IMR-90 (cell line): ENCODE measurements at regions not wholly inside any gene's neighbourhood (a gene's known extent, or its start where the extent isn't known, plus 50 kb on each side); places are given as distances from the start of the nearest gene placed in this dataset.

Experiments used
- ATAC-seq: fragments of 200-7000 bp; cut with Tn5 transposase; 2 replicates; pipeline ENCODE4 v1.9.1; 2020; ENCODE audit warnings: low read depth, mild to moderate bottlenecking, moderate library complexity
- BruUV-seq: library from RNA; stranded (reverse); fragments of 400-500 nt; replicated peaks from 2 replicates; lab custom pipeline; 2021; lab: Mats Ljungman, UMichigan
- CTCF ChIA-PET: fragments of 300-600 bp; formaldehyde crosslinking; extraction: SDS; loops from one replicate; lab custom pipeline; 2021; ENCODE audit warnings: antibody characterized with exemption; lab: Yijun Ruan, JAX
- POLR2A ChIA-PET: fragments of 300-600 bp; sonication (Branson Sonifier 250); formaldehyde crosslinking; loops from one replicate; lab custom pipeline; 2022; ENCODE audit warnings: antibody characterized with exemption; ENCODE audit not compliant: unreplicated experiment; lab: Charles Lee
- DNase-seq: peaks from one replicate; pipeline ENCODE4 v3.0.0; 2013
- H2AFZ ChIP-seq: replicated peaks from 2 replicates; pipeline ENCODE3; 2013; ENCODE audit warnings: low read length, mild to moderate bottlenecking; ENCODE audit not compliant: poor library complexity
- H2AK5ac ChIP-seq: 2 replicates; pipeline ENCODE4 v1.6.1; 2013; ENCODE audit warnings: low read depth, low read length, inconsistent platforms
- H2AK9ac ChIP-seq: replicated peaks from 2 replicates; pipeline ENCODE3; 2013; ENCODE audit warnings: mild to moderate bottlenecking, low read depth, low read length, moderate library complexity; ENCODE audit not compliant: poor library complexity
- H2BK120ac ChIP-seq: 2 replicates; pipeline ENCODE4 v1.6.1; 2013; ENCODE audit warnings: low read depth, low read length, inconsistent platforms
- H2BK15ac ChIP-seq: 3 replicates; pipeline ENCODE4 v1.6.1; 2013; ENCODE audit warnings: low read depth, low read length, inconsistent platforms
- H2BK20ac ChIP-seq: 2 replicates; pipeline ENCODE4 v1.6.1; 2013; ENCODE audit warnings: low read depth, mild to moderate bottlenecking, inconsistent platforms, low read length, moderate library complexity
- H2BK5ac ChIP-seq: 2 replicates; pipeline ENCODE4 v1.6.1; 2013; ENCODE audit warnings: mild to moderate bottlenecking, low read depth, low read length, inconsistent platforms; ENCODE audit not compliant: poor library complexity, severe bottlenecking
- H3K14ac ChIP-seq: replicated peaks from 2 replicates; pipeline ENCODE4 v1.6.1; 2013; ENCODE audit warnings: low read depth, low read length, inconsistent platforms
- H3K18ac ChIP-seq: 2 replicates; pipeline ENCODE4 v1.6.1; 2013; ENCODE audit warnings: low read depth, low read length, control low read depth
- H3K23ac ChIP-seq: 2 replicates; pipeline ENCODE4 v1.6.1; 2013; ENCODE audit warnings: low read depth, low read length, inconsistent platforms
- H3K27ac ChIP-seq: 2 replicates; pipeline ENCODE4 v1.5.1; 2013; ENCODE audit warnings: mild to moderate bottlenecking, control low read depth, low read length; ENCODE audit not compliant: insufficient read depth
- H3K27me3 ChIP-seq: 2 replicates; pipeline ENCODE4 v1.6.1; 2013; ENCODE audit warnings: low read length; ENCODE audit not compliant: control insufficient read depth, insufficient read depth
- H3K36me3 ChIP-seq: 2 replicates; pipeline ENCODE4 v1.6.1; 2013; ENCODE audit warnings: low read length, mixed read lengths; ENCODE audit not compliant: control insufficient read depth, insufficient read depth
- H3K4ac ChIP-seq: 2 replicates; pipeline ENCODE4 v1.6.1; 2013; ENCODE audit warnings: low read depth, low read length, inconsistent platforms
- H3K4me1 ChIP-seq: 2 replicates; pipeline ENCODE4 v1.6.1; 2013; ENCODE audit warnings: low read length, mixed read lengths; ENCODE audit not compliant: control insufficient read depth, insufficient read depth
- H3K4me2 ChIP-seq: 2 replicates; pipeline ENCODE4 v1.6.1; 2013; ENCODE audit warnings: low read depth, mild to moderate bottlenecking, control low read depth, low read length, moderate library complexity
- H3K4me3 ChIP-seq: 2 replicates; pipeline ENCODE4 v1.5.1; 2013; ENCODE audit warnings: low read depth, mild to moderate bottlenecking, control low read depth, low read length, moderate library complexity; ENCODE audit not compliant: insufficient read depth
- H3K56ac ChIP-seq: 2 replicates; pipeline ENCODE4 v1.6.1; 2013; ENCODE audit warnings: low read length, inconsistent platforms; ENCODE audit not compliant: insufficient read depth; ENCODE audit errors: extremely low read depth
- H3K79me1 ChIP-seq, 2 experiments: 2 replicates each; pipeline ENCODE4 v1.6.1; 2013; ENCODE audit warnings: low read length in 2 of 2, inconsistent platforms in 1 of 2, low read depth in 1 of 2
- H3K9ac ChIP-seq: 2 replicates; pipeline ENCODE4 v1.6.1; 2013; ENCODE audit warnings: low read depth, low read length, control low read depth
- H3K9me1 ChIP-seq: 2 replicates; pipeline ENCODE4 v1.6.1; 2013; ENCODE audit warnings: low read length, inconsistent platforms; ENCODE audit not compliant: insufficient read depth
- H3K9me3 ChIP-seq: 2 replicates; pipeline ENCODE4 v1.6.1; 2013; ENCODE audit warnings: low read length; ENCODE audit not compliant: control insufficient read depth, insufficient read depth
- H4K20me1 ChIP-seq: 2 replicates; pipeline ENCODE4 v1.6.1; 2013; ENCODE audit warnings: low read length, inconsistent platforms; ENCODE audit not compliant: insufficient read depth
- H4K5ac ChIP-seq: 2 replicates; pipeline ENCODE4 v1.6.1; 2013; ENCODE audit warnings: mild to moderate bottlenecking, low read depth, low read length, control low read depth
- H4K8ac ChIP-seq, 2 experiments: 2 replicates each; pipeline ENCODE4 v1.6.1; 2013; ENCODE audit warnings: low read depth in 2 of 2, low read length in 2 of 2, control low read depth in 1 of 2, inconsistent platforms in 1 of 2
- H4K91ac ChIP-seq: 2 replicates; pipeline ENCODE4 v1.6.1; 2013; ENCODE audit warnings: low read depth, low read length, inconsistent platforms; ENCODE audit not compliant: insufficient read depth
- BHLHE40 ChIP-seq: fragments of 150-350 bp; IDR thresholded peaks from 2 replicates; pipeline ENCODE4 v1.6.1; 2016; ENCODE audit warnings: mild to moderate bottlenecking, low read depth, low read length
- CEBPB ChIP-seq: IDR thresholded peaks from 2 replicates; pipeline ENCODE4 v1.6.1; 2012; ENCODE audit warnings: low read depth, low read length, improper control_type of control experiment
- CHD1 ChIP-seq: IDR thresholded peaks from 2 replicates; pipeline ENCODE4 v1.6.1; 2012; ENCODE audit warnings: low read depth, low read length, improper control_type of control experiment
- FOS ChIP-seq: fragments of 150-350 bp; IDR thresholded peaks from 2 replicates; pipeline ENCODE4 v1.6.1; 2016; ENCODE audit warnings: low read depth, low read length
- MAFK ChIP-seq: IDR thresholded peaks from 2 replicates; pipeline ENCODE4 v1.6.1; 2012; ENCODE audit warnings: low read depth, low read length, improper control_type of control experiment
- MAZ ChIP-seq: IDR thresholded peaks from 2 replicates; pipeline ENCODE4 v1.6.1; 2012; ENCODE audit warnings: low read depth, mild to moderate bottlenecking, low read length, improper control_type of control experiment, moderate library complexity, borderline replicate concordance
- MXI1 ChIP-seq: IDR thresholded peaks from 2 replicates; pipeline ENCODE4 v1.6.1; 2012; ENCODE audit warnings: low read depth, mild to moderate bottlenecking, low read length, moderate library complexity, borderline replicate concordance
- NFE2L2 ChIP-seq: fragments of 150-350 bp; IDR thresholded peaks from 2 replicates; pipeline ENCODE4 v1.6.1; 2016; ENCODE audit warnings: low read depth, mild to moderate bottlenecking, low read length
- POLR2A ChIP-seq: IDR thresholded peaks from 2 replicates; pipeline ENCODE4 v1.6.1; 2012; ENCODE audit warnings: mild to moderate bottlenecking, low read depth, low read length
- RAD21 ChIP-seq: IDR thresholded peaks from 2 replicates; pipeline ENCODE4 v1.6.1; 2012; ENCODE audit warnings: low read length, improper control_type of control experiment
- RFX5 ChIP-seq: IDR thresholded peaks from 2 replicates; pipeline ENCODE4 v1.8.0; 2012; ENCODE audit warnings: low read depth, mild to moderate bottlenecking, low read length, moderate library complexity
- SMC3 ChIP-seq: fragments of 150-350 bp; IDR thresholded peaks from 2 replicates; pipeline ENCODE4 v1.6.1; 2016; ENCODE audit warnings: low read depth, mild to moderate bottlenecking, antibody characterized with exemption, low read length, moderate library complexity
- WGBS, 2 experiments: methylation state at CpG; one replicate each; pipeline versions ENCODE4 v1.1.5 to v1.1.7; 2013; ENCODE audit warnings: missing lambda C conversion rate in 2 of 2; ENCODE audit not compliant: insufficient read length in 1 of 2; ENCODE audit errors: extremely low coverage in 2 of 2; 5-methylcytosine and 5-hydroxymethylcytosine counted together
- dilution Hi-C: fragments of 300-500 bp; cut with HindIII; formaldehyde crosslinking; loops from one replicate; pipeline ENCODE4 v1.14.3; 2018; ENCODE audit warnings: low sequenced_read_pairs; ENCODE audit not compliant: unreplicated experiment
- in situ Hi-C: fragments of 300-500 bp; cut with MboI; formaldehyde crosslinking; loops from 3 replicates; pipeline ENCODE4 v1.14.3; 2019; ENCODE audit warnings: low sequenced_read_pairs, inconsistent platforms, mixed read lengths
- intact Hi-C: fragments of 100-400 bp; cut with micrococcal nuclease; formaldehyde crosslinking; loops from 2 replicates; pipeline ENCODE4 v1.10.0; 2022
- TF ChIP-seq, protein P1 (sequence below): fragments of 150-350 bp; IDR thresholded peaks from 2 replicates; pipeline ENCODE4 v1.6.1; 2017; ENCODE audit warnings: mild to moderate bottlenecking, antibody characterized with exemption, low read length, low read depth
- TF ChIP-seq, protein P2 (sequence below): fragments of 150-350 bp; IDR thresholded peaks from 2 replicates; pipeline ENCODE4 v1.6.1; 2016; ENCODE audit warnings: low read depth, mild to moderate bottlenecking, low read length, moderate library complexity, borderline replicate concordance
- TF ChIP-seq, protein P3 (sequence below): conservative IDR thresholded peaks from 2 replicates; pipeline ENCODE4 v1.5.1; 2012; ENCODE audit warnings: mild to moderate bottlenecking, low read depth, low read length, improper control_type of control experiment

DNA sequence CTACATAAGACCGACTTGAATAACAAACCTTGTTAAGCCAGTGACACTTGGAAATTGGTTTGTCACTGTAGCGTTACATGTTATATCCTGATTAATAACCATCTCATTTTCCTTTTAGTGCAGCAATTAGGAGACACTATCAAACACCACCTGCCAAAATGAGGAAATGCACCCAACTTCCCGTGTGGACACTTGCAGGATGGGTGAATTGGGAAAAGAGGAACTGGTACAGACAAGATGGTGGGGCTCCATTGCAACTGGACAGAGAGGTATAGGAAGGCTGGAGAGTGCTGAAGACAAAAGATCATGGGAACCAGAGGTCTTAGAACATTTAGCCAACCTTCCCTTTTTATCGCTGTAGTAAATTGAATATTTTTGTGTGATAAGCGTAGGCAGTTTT lies 816.3 kb upstream of the HS6ST1 start:
- no peak overlapping the region for H2BK120ac ChIP-seq
- no peaks in the 10 kb centered on the region for H3K9me1 ChIP-seq
- H3K4ac ChIP-seq = no peak overlapping the region
- H4K91ac ChIP-seq = no peak overlapping the region
- H3K36me3 ChIP-seq = no peaks in the 10 kb centered on the region
- no peak overlapping the region for H3K4me2 ChIP-seq
- no peak overlapping the region for H2AK5ac ChIP-seq
- H4K20me1 ChIP-seq = no peaks in the 10 kb centered on the region
- H3K14ac ChIP-seq = no peak overlapping the region
- H2AFZ ChIP-seq = no peak overlapping the region
- ChIA-PET CTCF (no interaction called here), POLR2A (no interaction called here)
- no peak overlapping the region for H2BK20ac ChIP-seq
- H3K18ac ChIP-seq = no peak overlapping the region
- H3K79me1 ChIP-seq = no peaks in the 10 kb centered on the region
- no peak overlapping the region for H4K8ac ChIP-seq
- no TSS peak for BruUV-seq
- WGBS, 2 experiments = no CpG with 5 or more reads among the region's 5 CpGs
- TF ChIP-seq, protein P1, sequence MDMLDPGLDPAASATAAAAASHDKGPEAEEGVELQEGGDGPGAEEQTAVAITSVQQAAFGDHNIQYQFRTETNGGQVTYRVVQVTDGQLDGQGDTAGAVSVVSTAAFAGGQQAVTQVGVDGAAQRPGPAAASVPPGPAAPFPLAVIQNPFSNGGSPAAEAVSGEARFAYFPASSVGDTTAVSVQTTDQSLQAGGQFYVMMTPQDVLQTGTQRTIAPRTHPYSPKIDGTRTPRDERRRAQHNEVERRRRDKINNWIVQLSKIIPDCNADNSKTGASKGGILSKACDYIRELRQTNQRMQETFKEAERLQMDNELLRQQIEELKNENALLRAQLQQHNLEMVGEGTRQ = no peak
- TF ChIP-seq NFE2L2 (no peak), RFX5 (no peak), CHD1 (no peak), POLR2A (no peak), CEBPB (no peak), MAZ (no peak), BHLHE40 (no peak), FOS (no peak), MXI1 (no peak), SMC3 (no peak), MAFK (no peak), RAD21 (no peak)
- TF ChIP-seq, protein P2, sequence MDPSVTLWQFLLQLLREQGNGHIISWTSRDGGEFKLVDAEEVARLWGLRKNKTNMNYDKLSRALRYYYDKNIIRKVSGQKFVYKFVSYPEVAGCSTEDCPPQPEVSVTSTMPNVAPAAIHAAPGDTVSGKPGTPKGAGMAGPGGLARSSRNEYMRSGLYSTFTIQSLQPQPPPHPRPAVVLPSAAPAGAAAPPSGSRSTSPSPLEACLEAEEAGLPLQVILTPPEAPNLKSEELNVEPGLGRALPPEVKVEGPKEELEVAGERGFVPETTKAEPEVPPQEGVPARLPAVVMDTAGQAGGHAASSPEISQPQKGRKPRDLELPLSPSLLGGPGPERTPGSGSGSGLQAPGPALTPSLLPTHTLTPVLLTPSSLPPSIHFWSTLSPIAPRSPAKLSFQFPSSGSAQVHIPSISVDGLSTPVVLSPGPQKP = no peak
- TF ChIP-seq, protein P3, sequence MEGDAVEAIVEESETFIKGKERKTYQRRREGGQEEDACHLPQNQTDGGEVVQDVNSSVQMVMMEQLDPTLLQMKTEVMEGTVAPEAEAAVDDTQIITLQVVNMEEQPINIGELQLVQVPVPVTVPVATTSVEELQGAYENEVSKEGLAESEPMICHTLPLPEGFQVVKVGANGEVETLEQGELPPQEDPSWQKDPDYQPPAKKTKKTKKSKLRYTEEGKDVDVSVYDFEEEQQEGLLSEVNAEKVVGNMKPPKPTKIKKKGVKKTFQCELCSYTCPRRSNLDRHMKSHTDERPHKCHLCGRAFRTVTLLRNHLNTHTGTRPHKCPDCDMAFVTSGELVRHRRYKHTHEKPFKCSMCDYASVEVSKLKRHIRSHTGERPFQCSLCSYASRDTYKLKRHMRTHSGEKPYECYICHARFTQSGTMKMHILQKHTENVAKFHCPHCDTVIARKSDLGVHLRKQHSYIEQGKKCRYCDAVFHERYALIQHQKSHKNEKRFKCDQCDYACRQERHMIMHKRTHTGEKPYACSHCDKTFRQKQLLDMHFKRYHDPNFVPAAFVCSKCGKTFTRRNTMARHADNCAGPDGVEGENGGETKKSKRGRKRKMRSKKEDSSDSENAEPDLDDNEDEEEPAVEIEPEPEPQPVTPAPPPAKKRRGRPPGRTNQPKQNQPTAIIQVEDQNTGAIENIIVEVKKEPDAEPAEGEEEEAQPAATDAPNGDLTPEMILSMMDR = no peak
- H3K4me3 ChIP-seq = no peak overlapping the region
- no peak overlapping the region for H2BK5ac ChIP-seq
- no peak overlapping the region for H2BK15ac ChIP-seq
- ATAC-seq (no peak), DNase-seq (no peak)
- no peaks in the 10 kb centered on the region for H3K9me3 ChIP-seq
- H3K27ac ChIP-seq = no peak overlapping the region
- H4K5ac ChIP-seq = no peak overlapping the region
- H3K4me1 ChIP-seq = no peaks in the 10 kb centered on the region
- H3K27me3 ChIP-seq = no peaks in the 10 kb centered on the region
- no peak overlapping the region for H3K9ac ChIP-seq
- dilution Hi-C loops = no loop called here
- H2AK9ac ChIP-seq = no peak overlapping the region
- in situ Hi-C loops = no loop called here
- no peak overlapping the region for H3K23ac ChIP-seq
- no peak overlapping the region for H3K56ac ChIP-seq
- intact Hi-C loops = no loop called here
